ENCODE measurements at regions not wholly inside any gene's neighbourhood (a gene's known extent, or its start where the extent isn't known, plus 50 kb on each side); places are given as distances from the start of the nearest gene placed in this dataset.

DNA sequence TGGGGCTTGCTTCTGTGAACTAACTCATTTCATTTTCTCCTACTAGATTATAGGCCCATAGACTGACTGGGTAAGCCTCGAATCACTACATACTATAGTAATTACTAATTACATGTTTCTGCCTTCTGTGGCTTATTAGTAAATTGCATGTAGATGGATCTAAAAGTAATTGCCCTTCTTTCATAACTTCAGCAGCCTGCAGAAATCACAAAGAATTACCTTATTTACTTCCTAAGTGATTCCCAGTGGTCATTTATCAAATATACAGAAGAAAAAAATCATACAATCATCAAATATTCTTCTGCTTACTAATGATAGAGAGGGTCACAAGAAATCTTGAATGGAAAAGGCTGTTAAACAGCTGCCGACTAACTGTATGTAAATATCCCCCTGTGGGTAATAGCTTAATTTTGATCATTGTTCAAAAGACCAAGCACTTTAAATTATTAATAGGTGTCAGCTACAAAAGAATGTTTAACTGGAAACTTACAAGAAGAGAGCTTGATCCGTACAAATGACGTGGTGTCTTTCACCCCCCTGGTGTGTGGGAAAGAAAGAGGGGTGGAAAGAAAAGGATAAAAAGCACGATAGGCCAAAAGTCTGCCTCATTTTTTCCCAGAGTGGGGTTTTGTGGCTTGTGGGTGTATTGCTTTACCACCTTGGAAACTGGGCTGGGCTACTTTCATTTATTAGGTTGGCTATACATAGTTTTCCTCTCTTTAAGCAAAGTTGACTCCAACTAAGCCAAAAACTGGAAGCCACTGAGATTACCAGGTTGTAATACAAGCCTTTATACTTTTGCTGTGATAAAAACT is 361.8 kb upstream of the ZMIZ1 start:
- H3K36me3 ChIP-seq (ENCODE audit: control insufficient read depth in 3 of 3, insufficient read depth in 2 of 3, low read depth in 1 of 3, low read length in 3 of 3), result no peaks in the 10 kb centered on the region
- 70 to 85% (median 72%) methylated on average over 5 of the region's 5 CpGs for WGBS, 3 donors
- H3K27me3 ChIP-seq (ENCODE audit: control insufficient read depth in 3 of 3, insufficient read depth in 3 of 3, low read length in 3 of 3), result no peaks in the 10 kb centered on the region
- no peak overlapping the region for H3K27ac ChIP-seq (ENCODE audit: low read depth in 1 of 3, low read length in 2 of 3)
- H3K4me1 ChIP-seq (ENCODE audit: control insufficient read depth in 3 of 3, insufficient read depth in 2 of 3, low read depth in 1 of 3, low read length in 2 of 3), result no peaks in the 10 kb centered on the region
- no peaks in the 10 kb centered on the region for H3K9me3 ChIP-seq (ENCODE audit: control insufficient read depth in 2 of 2, insufficient read depth in 1 of 2, low read depth in 1 of 2, low read length in 1 of 2)
- no peak overlapping the region for H3K4me3 ChIP-seq (ENCODE audit: low read depth in 1 of 3, low read length in 3 of 3)
- DNase-seq, result no peak
- FAIRE-seq, result no peak

DNA sequence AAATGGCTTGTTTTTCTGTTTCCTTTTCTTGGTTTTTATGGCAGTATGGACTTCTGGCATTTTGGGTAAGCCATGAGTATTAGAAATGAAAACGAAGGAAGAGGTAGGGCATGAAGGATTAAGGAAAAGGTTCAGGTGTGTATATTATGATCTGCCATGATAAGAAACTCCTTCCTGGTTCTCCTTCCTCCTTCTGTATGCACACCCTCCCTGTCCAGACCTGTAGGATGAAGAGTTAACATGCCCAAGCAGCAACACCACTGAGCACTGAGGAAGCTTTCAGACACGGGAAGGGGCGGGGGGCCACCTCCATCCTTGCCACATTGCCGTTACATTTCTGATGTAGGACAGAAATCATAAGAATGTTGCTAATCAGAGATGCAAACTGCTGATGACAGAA is 361.0 kb upstream of the ZMIZ1 start:
- DNase-seq (no peak), FAIRE-seq (no peak)
- H3K4me3 ChIP-seq (ENCODE audit: low read depth in 1 of 3, low read length in 3 of 3), result no peak overlapping the region
- no peaks in the 10 kb centered on the region for H3K27me3 ChIP-seq (ENCODE audit: control insufficient read depth in 3 of 3, insufficient read depth in 3 of 3, low read length in 3 of 3)
- WGBS, 3 donors, result 64 to 77% (median 66%) methylated on average over 4 of the region's 4 CpGs
- no peaks in the 10 kb centered on the region for H3K36me3 ChIP-seq (ENCODE audit: control insufficient read depth in 3 of 3, insufficient read depth in 2 of 3, low read depth in 1 of 3, low read length in 3 of 3)
- no peaks in the 10 kb centered on the region for H3K9me3 ChIP-seq (ENCODE audit: control insufficient read depth in 2 of 2, insufficient read depth in 1 of 2, low read depth in 1 of 2, low read length in 1 of 2)
- H3K27ac ChIP-seq (ENCODE audit: low read depth in 1 of 3, low read length in 2 of 3), result no peak overlapping the region
- no peaks in the 10 kb centered on the region for H3K4me1 ChIP-seq (ENCODE audit: control insufficient read depth in 3 of 3, insufficient read depth in 2 of 3, low read depth in 1 of 3, low read length in 2 of 3)

- peak; percentile 8 to 9 for DNase-seq
- no peaks in the 10 kb centered on the region for H3K9me3 ChIP-seq (ENCODE audit: control insufficient read depth in 2 of 2, insufficient read depth in 1 of 2, low read depth in 1 of 2, low read length in 1 of 2)
- 67 to 75% (median 73%) methylated on average over 3 of the region's 3 CpGs for WGBS, 3 donors
These were observed 356.6 kb upstream of the ZMIZ1 start for GRCh38 chr10:78712147-78712546.

DNA sequence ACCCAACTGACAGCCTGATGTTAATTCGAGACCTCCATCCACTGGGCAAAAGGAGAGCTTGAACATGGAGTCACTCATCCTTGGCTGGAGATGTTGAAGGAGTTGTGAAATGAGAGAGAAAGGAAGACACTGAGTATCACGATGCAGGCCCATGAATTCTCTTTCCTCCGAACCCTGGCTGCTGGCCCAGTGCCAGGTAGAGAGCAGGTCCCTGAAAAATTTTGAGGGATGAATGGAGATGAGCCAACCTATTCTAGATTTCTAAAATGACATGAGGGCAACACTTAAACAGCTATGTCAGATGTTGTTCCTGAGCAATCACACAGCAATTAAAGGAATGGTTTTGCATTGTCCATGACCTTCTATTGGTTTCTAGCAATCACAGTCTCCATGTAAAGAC is 355.1 kb upstream of the ZMIZ1 start:
- 60 to 80% (median 65%) methylated on average over 3 of the region's 3 CpGs for WGBS, 3 donors
- Histone ChIP-seq H3K27me3 (ENCODE audit: control insufficient read depth in 3 of 3, insufficient read depth in 3 of 3, low read length in 3 of 3) (no peaks in the 10 kb centered on the region), H3K36me3 (ENCODE audit: control insufficient read depth in 3 of 3, insufficient read depth in 2 of 3, low read depth in 1 of 3, low read length in 3 of 3) (no peaks in the 10 kb centered on the region), H3K4me1 (ENCODE audit: control insufficient read depth in 3 of 3, insufficient read depth in 2 of 3, low read depth in 1 of 3, low read length in 2 of 3) (no peaks in the 10 kb centered on the region), H3K4me3 (ENCODE audit: low read depth in 1 of 3, low read length in 3 of 3) (no peak overlapping the region), H3K27ac (ENCODE audit: low read depth in 1 of 3, low read length in 2 of 3) (no peak overlapping the region), H3K9me3 (ENCODE audit: control insufficient read depth in 2 of 2, insufficient read depth in 1 of 2, low read depth in 1 of 2, low read length in 1 of 2) (no peaks in the 10 kb centered on the region)
- no peak for FAIRE-seq
- DNase-seq, result no peak

More at GRCh38 chr10:78712147-78712546, 356.6 kb upstream of the ZMIZ1 start:
- no peaks in the 10 kb centered on the region for H3K36me3 ChIP-seq (ENCODE audit: control insufficient read depth in 3 of 3, insufficient read depth in 2 of 3, low read depth in 1 of 3, low read length in 3 of 3)
- no peaks in the 10 kb centered on the region for H3K27me3 ChIP-seq (ENCODE audit: control insufficient read depth in 3 of 3, insufficient read depth in 3 of 3, low read length in 3 of 3)
- no peak overlapping the region for H3K4me3 ChIP-seq (ENCODE audit: low read depth in 1 of 3, low read length in 3 of 3)
- no peaks in the 10 kb centered on the region for H3K4me1 ChIP-seq (ENCODE audit: control insufficient read depth in 3 of 3, insufficient read depth in 2 of 3, low read depth in 1 of 3, low read length in 2 of 3)
- no peak overlapping the region for H3K27ac ChIP-seq (ENCODE audit: low read depth in 1 of 3, low read length in 2 of 3)
- no peak for FAIRE-seq

DNA sequence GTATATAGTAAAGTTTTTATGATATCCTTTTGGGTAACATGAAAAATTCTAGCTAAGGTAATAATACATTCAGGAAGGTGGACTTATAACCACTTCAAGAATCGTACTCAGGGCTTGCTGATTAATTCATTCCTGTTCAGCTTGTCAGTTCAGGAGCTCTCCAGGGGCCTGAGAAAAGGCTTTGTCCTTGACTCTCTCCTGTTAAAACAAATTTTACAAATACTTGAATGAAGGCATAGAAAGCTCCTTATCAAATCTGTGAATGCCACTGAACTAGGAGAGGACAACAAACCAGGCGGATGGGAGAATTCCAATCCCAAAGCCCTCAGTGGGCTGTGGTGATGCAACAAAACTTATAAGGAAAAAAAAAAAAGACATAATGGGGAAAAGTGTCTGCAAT is 354.5 kb upstream of the ZMIZ1 start:
- no peak overlapping the region for H3K4me3 ChIP-seq (ENCODE audit: low read depth in 1 of 3, low read length in 3 of 3)
- no peak for FAIRE-seq
- H3K36me3 ChIP-seq (ENCODE audit: control insufficient read depth in 3 of 3, insufficient read depth in 2 of 3, low read depth in 1 of 3, low read length in 3 of 3), result no peaks in the 10 kb centered on the region
- no peaks in the 10 kb centered on the region for H3K9me3 ChIP-seq (ENCODE audit: control insufficient read depth in 2 of 2, insufficient read depth in 1 of 2, low read depth in 1 of 2, low read length in 1 of 2)
- no peaks in the 10 kb centered on the region for H3K4me1 ChIP-seq (ENCODE audit: control insufficient read depth in 3 of 3, insufficient read depth in 2 of 3, low read depth in 1 of 3, low read length in 2 of 3)
- 77 to 96% (median 85%) methylated on average over 2 of the region's 2 CpGs for WGBS, 3 donors
- no peaks in the 10 kb centered on the region for H3K27me3 ChIP-seq (ENCODE audit: control insufficient read depth in 3 of 3, insufficient read depth in 3 of 3, low read length in 3 of 3)
- DNase-seq, result no peak
- no peak overlapping the region for H3K27ac ChIP-seq (ENCODE audit: low read depth in 1 of 3, low read length in 2 of 3)

DNA sequence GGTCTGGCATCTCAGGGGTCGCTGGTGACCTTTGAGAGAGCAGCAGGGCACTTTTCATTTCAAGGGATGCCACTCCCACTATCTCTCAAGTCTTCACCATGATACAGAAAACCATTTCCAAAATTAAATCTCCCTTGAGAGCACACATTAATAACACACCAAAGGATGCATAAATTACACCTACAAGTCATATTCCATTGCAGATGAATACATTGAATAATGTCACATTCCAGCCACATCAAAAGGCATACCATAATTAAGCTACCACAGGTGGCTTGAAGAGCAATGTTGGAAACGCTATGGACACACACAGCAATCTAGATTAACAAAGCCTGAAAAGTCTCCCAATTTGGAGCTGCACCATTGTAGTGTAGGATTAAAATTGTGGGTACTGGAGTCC is 353.3 kb upstream of the ZMIZ1 start:
- H3K4me3 ChIP-seq (ENCODE audit: low read depth in 1 of 3, low read length in 3 of 3), result no peak overlapping the region
- no peaks in the 10 kb centered on the region for H3K27me3 ChIP-seq (ENCODE audit: control insufficient read depth in 3 of 3, insufficient read depth in 3 of 3, low read length in 3 of 3)
- FAIRE-seq (no peak), DNase-seq (no peak)
- H3K36me3 ChIP-seq (ENCODE audit: control insufficient read depth in 3 of 3, insufficient read depth in 2 of 3, low read depth in 1 of 3, low read length in 3 of 3), result no peaks in the 10 kb centered on the region
- no peak overlapping the region for H3K27ac ChIP-seq (ENCODE audit: low read depth in 1 of 3, low read length in 2 of 3)
- 55 to 77% (median 76%) methylated on average over 2 of the region's 2 CpGs for WGBS, 3 donors
- no peaks in the 10 kb centered on the region for H3K4me1 ChIP-seq (ENCODE audit: control insufficient read depth in 3 of 3, insufficient read depth in 2 of 3, low read depth in 1 of 3, low read length in 2 of 3)
- no peaks in the 10 kb centered on the region for H3K9me3 ChIP-seq (ENCODE audit: control insufficient read depth in 2 of 2, insufficient read depth in 1 of 2, low read depth in 1 of 2, low read length in 1 of 2)

DNA sequence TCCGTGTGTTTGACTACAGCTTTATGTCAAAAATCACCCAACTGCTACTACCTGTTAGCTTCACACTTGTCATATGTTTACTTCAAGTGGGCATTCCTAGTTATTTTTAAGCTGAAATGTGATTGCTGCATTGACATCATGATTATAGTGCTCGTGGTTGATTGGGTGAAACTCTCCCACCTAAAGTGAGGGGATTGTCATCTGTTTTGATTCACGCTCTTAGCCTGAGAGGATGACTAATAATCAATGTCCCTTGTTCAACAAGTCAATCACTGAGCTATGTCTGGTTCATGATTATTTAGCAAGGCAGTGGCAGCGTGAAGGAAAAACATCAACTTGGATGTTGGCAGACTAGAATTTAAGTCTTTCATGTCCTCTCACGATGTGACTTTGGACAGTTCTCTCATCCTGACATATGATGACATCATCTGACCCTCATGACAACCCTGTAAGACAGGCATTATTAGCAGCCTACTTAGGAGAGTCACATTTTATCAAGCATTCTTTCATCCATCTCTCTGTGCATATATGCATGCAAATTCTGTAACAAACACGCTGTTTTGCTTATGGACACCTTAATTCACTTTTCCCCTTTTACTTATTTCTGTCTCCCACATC is 352.6 kb upstream of the ZMIZ1 start:
- no peak overlapping the region for H3K4me3 ChIP-seq (ENCODE audit: low read depth in 1 of 3, low read length in 3 of 3)
- FAIRE-seq, result no peak

DNA sequence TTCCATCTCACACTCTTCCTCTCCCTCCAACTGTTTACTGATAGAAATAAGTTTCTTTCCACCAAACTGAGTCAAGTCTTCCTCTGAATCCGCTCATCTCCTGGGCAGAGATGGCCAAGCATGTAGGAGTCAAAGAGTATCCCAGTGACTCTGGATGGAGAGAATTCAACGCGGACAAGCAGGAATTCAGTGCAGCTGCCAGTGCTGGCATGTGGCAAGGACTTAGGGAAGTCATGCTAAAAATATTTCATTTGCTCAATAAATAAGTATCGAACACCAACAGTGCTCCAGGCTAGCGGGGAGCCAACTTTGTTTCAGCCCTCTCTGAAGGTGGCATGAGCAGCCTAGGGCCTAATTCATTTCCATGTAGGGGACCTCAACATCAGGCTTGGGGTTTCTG is 351.6 kb upstream of the ZMIZ1 start:
- no peak for DNase-seq
- WGBS, 3 donors, result 61 to 75% (median 72%) methylated on average over 5 of the region's 5 CpGs
- Histone ChIP-seq H3K9me3 (ENCODE audit: control insufficient read depth in 2 of 2, insufficient read depth in 1 of 2, low read depth in 1 of 2, low read length in 1 of 2) (no peaks in the 10 kb centered on the region), H3K27me3 (ENCODE audit: control insufficient read depth in 3 of 3, insufficient read depth in 3 of 3, low read length in 3 of 3) (peaks cover 0 to 2% (median 2%) of the 10 kb centered on the region in 3 donors), H3K4me1 (ENCODE audit: control insufficient read depth in 3 of 3, insufficient read depth in 2 of 3, low read depth in 1 of 3, low read length in 2 of 3) (no peaks in the 10 kb centered on the region), H3K27ac (ENCODE audit: low read depth in 1 of 3, low read length in 2 of 3) (no peak overlapping the region), H3K36me3 (ENCODE audit: control insufficient read depth in 3 of 3, insufficient read depth in 2 of 3, low read depth in 1 of 3, low read length in 3 of 3) (no peaks in the 10 kb centered on the region), H3K4me3 (ENCODE audit: low read depth in 1 of 3, low read length in 3 of 3) (no peak overlapping the region)
- no peak for FAIRE-seq

More for the DNA sequence above, 352.6 kb upstream of the ZMIZ1 start:
- Histone ChIP-seq H3K36me3 (ENCODE audit: control insufficient read depth in 3 of 3, insufficient read depth in 2 of 3, low read depth in 1 of 3, low read length in 3 of 3) (no peaks in the 10 kb centered on the region), H3K27ac (ENCODE audit: low read depth in 1 of 3, low read length in 2 of 3) (no peak overlapping the region), H3K4me1 (ENCODE audit: control insufficient read depth in 3 of 3, insufficient read depth in 2 of 3, low read depth in 1 of 3, low read length in 2 of 3) (no peaks in the 10 kb centered on the region), H3K9me3 (ENCODE audit: control insufficient read depth in 2 of 2, insufficient read depth in 1 of 2, low read depth in 1 of 2, low read length in 1 of 2) (no peaks in the 10 kb centered on the region), H3K27me3 (ENCODE audit: control insufficient read depth in 3 of 3, insufficient read depth in 3 of 3, low read length in 3 of 3) (peaks cover 0 to 2% (median 2%) of the 10 kb centered on the region in 3 donors)
- DNase-seq, result no peak
- 81 to 86% (median 84%) methylated on average over 6 of the region's 6 CpGs for WGBS, 3 donors
